HUES6 (cell line): ENCODE measurements at regions not wholly inside any gene's neighbourhood (a gene's known extent, or its start where the extent isn't known, plus 50 kb on each side); places are given as distances from the start of the nearest gene placed in this dataset.

Source experiments
- H3K27ac ChIP-seq: 2 replicates; pipeline ENCODE4 v1.7.0; 2013; ENCODE audit warnings: low read depth, mild to moderate bottlenecking, low read length, inconsistent platforms
- H3K27me3 ChIP-seq: 2 replicates; pipeline ENCODE4 v1.6.1; 2013; ENCODE audit warnings: low read length; ENCODE audit not compliant: control insufficient read depth, insufficient read depth
- H3K36me3 ChIP-seq: 2 replicates; pipeline ENCODE4 v1.6.1; 2013; ENCODE audit warnings: low read length; ENCODE audit not compliant: control insufficient read depth, insufficient read depth
- H3K4me1 ChIP-seq: 2 replicates; pipeline ENCODE4 v1.6.1; 2013; ENCODE audit warnings: low read length; ENCODE audit not compliant: control insufficient read depth, insufficient read depth
- H3K4me3 ChIP-seq: 2 replicates; pipeline ENCODE4 v1.5.1; 2013; ENCODE audit warnings: low read depth, low read length
- H3K9ac ChIP-seq: one replicate; pipeline ENCODE4 v1.6.1; 2013; ENCODE audit warnings: mild to moderate bottlenecking, low read length
- H3K9me3 ChIP-seq: 2 replicates; pipeline ENCODE4 v1.6.1; 2013; ENCODE audit warnings: low read depth, low read length; ENCODE audit not compliant: control insufficient read depth, insufficient read depth

DNA sequence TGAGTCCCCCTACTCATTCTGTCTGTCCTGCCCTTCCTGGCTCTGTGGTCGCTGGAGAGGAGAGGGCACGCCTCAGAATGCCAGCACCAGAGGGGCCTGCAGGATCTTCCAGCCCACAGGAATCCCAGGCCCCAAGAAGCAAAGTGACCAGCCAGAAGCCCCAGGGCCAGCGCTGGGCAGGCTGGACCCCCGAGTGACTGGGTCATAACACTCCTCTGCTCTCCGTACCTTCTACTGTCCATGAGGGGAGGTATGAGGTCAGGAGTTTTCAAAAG lies 102.6 kb upstream of the GPR26 start:
- Histone ChIP-seq H3K36me3 (no peaks in the 10 kb centered on the region), H3K27ac (no peak overlapping the region), H3K27me3 (no peaks in the 10 kb centered on the region)

DNA sequence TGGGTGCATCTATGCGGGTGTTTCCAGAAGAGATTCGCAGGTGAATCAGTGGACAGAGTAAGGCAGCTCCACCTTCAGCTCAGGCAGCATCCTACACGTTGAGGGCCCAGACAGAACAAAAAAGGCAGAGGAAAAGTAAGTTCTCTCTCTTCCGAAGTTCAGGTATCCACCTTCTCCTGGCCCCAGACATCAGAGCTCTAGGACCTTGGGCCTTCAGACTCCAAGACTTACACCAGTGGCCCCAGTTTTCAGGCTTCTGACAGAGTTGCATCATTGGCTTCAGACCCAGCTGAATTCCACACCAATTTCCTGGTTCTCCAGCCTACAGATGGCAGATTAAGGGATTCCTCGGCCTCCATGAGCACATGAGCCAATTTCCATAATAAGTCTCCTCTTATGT lies 102.2 kb upstream of the GPR26 start:
- Histone ChIP-seq H3K27me3 (no peaks in the 10 kb centered on the region), H3K36me3 (no peaks in the 10 kb centered on the region), H3K4me3 (no peak overlapping the region), H3K9me3 (no peaks in the 10 kb centered on the region), H3K9ac (no peak overlapping the region), H3K27ac (no peak overlapping the region), H3K4me1 (0 out of 2 replicates have a peak, but pooled peaks cover under 1% of the 10 kb centered on the region)

More for the DNA sequence above, 102.6 kb upstream of the GPR26 start:
- no peaks in the 10 kb centered on the region for H3K9me3 ChIP-seq
- H3K4me1 ChIP-seq = peaks cover 6% of the 10 kb centered on the region; the same call in 1 of the 2 replicates
- no peak overlapping the region for H3K4me3 ChIP-seq
- H3K9ac ChIP-seq = no peak overlapping the region

DNA sequence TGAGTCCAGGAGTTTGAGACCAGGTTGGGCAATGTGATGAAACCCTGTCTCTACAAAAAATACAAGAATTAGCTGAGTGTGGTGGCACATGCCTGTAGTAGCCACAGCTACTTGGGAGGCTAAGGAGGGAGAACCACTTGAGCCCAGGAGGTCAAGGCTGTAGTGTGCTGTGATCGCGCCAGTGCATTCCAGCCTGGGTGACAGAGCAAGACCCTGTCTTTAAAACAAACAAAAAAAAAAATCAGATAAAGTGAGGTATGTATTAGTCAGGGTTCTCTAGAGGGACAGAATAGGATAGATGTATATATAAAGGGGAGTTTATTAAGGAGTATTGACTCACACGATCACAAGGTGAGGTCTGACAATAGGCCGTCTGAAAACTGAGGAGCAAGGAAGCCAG lies 101.5 kb upstream of the GPR26 start:
- no peak overlapping the region for H3K4me3 ChIP-seq

DNA sequence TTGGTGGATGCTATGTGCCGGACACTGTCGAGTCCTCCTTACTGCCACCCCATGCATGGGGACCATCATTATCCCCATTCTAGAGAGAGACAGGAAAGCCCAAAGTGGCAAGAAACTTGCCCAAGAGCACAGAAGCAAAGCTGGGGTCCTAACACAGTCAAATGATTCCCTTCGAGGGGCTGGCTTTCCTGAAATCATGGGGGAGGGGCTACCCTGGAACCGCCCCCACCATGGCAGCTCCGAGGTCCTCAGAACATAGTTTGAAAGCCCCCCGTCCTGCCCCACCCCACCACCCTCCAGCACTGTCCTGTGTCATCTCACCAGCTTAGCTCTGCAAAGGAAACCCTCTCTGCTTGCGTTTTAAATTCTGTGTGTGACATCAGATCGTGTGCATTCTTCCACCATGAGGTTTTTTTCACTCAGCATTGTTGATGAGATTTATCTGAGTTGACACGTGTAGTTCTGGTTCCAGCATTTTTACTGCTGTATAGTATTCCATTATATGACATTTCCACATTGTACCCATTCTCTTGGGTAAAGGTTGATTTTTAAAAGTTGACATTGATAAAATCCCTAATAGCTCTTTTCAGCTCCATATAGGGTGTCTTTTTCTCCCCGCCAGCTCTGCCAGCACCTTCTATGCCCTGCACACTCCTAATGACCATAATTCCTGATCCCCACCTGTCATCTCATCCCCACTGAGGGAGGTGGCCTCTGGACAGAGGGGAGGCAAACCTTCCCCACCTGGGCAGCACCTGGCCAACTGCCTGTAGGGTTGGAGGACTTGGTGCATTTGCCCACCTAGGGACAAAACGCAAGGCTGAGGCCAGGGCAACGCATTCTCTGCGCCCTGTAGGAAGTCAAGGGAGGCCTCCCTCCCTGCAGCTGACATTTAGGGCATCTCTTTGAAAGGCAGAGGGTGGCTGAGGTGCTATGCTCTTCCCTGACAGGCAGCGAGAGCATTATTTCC lies 100.2 kb upstream of the GPR26 start:
- Histone ChIP-seq H3K27me3 (no peaks in the 10 kb centered on the region), H3K9ac (no peak overlapping the region), H3K4me1 (no peaks in the 10 kb centered on the region), H3K9me3 (no peaks in the 10 kb centered on the region), H3K36me3 (no peaks in the 10 kb centered on the region), H3K4me3 (no peak overlapping the region), H3K27ac (no peak overlapping the region)

More for the DNA sequence above, 101.5 kb upstream of the GPR26 start:
- H3K9ac ChIP-seq = no peak overlapping the region
- no peaks in the 10 kb centered on the region for H3K4me1 ChIP-seq
- H3K27me3 ChIP-seq = no peaks in the 10 kb centered on the region
- H3K36me3 ChIP-seq = no peaks in the 10 kb centered on the region
- H3K9me3 ChIP-seq = no peaks in the 10 kb centered on the region
- no peak overlapping the region for H3K27ac ChIP-seq

DNA sequence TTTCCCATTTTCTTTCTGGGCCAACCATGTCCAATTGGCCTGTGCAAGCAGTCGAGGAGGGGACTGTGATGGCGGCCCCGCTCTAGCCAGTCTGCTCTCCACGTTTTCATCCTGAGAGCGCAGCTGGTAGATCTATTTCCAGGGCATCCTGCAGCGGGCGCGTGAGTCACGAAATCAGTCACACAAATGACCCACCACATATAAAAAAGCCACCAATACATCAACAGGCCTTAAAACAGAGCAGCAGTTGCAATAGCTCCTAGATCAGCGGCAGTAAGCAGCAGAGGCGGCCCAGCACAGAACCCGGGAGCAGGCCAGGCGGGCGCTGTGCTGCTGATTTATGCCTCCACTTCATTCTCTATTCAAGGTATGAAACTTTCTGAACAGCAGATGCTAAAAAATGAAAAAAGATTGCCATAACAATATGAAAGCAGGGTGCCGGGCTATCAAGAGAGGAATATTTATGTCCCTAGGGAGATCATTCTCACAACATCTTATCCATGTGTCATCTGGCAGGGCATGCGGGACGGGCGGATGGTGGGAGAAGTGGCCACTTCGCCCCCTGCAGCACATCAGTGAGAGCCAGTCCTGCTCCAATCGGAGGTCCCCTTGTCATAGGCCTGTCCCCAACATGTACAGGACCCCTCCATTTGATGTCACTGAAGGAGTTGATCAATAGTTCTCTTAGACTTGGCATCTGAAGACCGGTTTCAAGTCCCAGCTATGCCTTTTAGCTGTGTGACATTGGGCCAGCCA lies 98.0 kb upstream of the GPR26 start:
- no peak overlapping the region for H3K27ac ChIP-seq
- H3K4me3 ChIP-seq = no peak overlapping the region
- no peak overlapping the region for H3K9ac ChIP-seq
- H3K9me3 ChIP-seq = no peaks in the 10 kb centered on the region
- H3K4me1 ChIP-seq = peaks cover 4% of the 10 kb centered on the region; the same call in 1 of the 2 replicates
- no peaks in the 10 kb centered on the region for H3K27me3 ChIP-seq
- H3K36me3 ChIP-seq = no peaks in the 10 kb centered on the region

DNA sequence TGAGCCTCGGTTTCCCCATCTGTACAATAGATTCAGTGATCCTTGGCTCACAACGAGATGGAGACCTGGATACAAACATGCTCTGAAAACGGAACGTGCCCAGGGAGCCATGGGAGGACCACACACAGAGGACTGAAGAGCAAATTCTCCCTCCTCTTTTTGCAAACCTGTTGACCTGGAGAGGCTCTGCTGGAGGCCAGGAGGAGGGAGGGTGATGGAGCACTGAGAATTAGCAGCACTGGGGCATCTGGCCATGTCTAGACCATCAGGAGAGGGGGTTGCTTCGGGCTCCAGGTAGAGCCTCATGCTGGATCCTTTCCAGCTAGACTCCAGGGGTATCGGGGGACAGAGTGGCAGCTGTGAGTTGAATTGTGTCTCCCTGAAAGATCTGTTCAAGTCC lies 97.4 kb upstream of the GPR26 start:
- H3K9ac ChIP-seq = no peak overlapping the region
- no peaks in the 10 kb centered on the region for H3K9me3 ChIP-seq
- no peak overlapping the region for H3K4me3 ChIP-seq
- no peaks in the 10 kb centered on the region for H3K27me3 ChIP-seq
- H3K27ac ChIP-seq = no peak overlapping the region
- H3K36me3 ChIP-seq = no peaks in the 10 kb centered on the region
- H3K4me1 ChIP-seq = peaks cover 4% of the 10 kb centered on the region; the same call in 1 of the 2 replicates

DNA sequence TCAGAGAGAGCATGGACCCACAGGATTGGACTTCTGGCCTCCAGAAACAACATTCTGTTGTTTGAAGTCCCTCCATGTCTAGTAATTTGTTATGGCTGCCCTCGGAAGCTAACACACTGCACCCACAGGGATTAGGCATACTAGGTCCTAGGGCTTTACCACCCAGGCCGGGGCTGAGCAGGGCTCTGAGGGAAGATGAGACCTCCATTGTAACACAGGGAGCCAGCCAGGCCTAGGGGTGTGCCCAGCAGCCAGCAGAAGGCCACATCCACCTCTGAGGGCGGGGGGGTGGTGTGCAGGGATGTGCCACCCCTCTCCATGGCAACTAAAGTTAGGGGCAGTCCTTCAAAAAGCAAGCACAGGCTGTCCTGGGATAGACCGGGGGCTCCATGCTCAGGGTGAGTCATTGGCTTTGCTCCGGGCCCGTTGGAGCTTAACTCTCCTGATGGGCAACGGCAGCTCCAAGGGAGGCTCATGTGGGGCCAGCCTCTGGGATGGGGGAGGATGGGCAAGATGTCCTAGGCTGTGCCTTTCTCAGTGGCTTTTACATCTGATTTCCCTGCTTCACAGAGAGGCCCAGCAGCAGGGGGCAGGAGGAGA lies 96.6 kb upstream of the GPR26 start:
- Histone ChIP-seq H3K4me3 (no peak overlapping the region), H3K27me3 (no peaks in the 10 kb centered on the region; the same call in 1 of the 2 replicates), H3K9ac (no peak overlapping the region)

DNA sequence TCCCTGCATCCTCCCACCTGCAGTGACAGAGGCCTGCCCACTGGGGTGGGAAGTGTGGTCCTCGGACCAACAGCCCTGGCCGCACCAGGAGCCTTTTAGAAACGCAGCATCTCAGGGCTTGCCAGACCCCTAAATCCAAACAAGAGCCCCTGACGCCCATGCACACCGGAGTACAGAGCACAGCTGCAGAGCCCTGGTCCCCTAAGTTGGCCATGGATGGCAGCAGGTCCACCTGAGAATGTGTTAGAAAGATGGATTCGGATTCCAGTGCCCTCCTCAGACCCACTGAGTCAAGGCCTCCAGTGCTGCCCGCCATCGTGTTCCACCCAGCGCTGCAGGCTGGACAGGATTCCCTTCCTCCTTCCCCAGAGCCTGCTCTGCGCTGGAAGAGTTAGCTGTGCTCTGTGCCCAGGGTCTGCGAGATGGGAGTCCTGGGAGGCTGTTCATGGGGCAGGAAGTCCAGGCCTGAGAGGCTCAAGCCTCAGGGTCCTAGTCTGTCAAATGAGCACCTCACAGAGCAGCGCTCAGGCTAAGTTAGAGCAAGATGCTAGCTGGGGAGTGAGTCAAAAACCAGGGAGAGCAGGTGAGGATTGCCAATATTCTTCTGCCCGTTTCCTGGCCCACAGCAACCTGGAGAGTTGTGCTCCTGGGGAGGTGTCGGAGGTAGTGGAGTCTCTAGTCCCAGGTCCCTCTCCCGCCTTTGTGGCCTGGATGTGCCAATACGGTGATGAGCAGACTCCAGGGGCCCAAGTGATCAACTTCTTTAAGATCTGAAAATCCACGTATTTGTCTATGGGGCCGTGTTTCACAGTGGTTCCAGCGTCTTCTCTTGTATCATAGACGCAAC lies 95.9 kb upstream of the GPR26 start:
- H3K9me3 ChIP-seq = no peaks in the 10 kb centered on the region
- H3K27me3 ChIP-seq = no peaks in the 10 kb centered on the region; the same call in 1 of the 2 replicates
- H3K27ac ChIP-seq = no peak overlapping the region
- H3K9ac ChIP-seq = no peak overlapping the region
- H3K4me3 ChIP-seq = no peak overlapping the region
- H3K4me1 ChIP-seq = peaks cover 4% of the 10 kb centered on the region; the same call in 1 of the 2 replicates
- no peaks in the 10 kb centered on the region for H3K36me3 ChIP-seq

More for the DNA sequence above, 96.6 kb upstream of the GPR26 start:
- Histone ChIP-seq H3K27ac (no peak overlapping the region), H3K36me3 (no peaks in the 10 kb centered on the region), H3K9me3 (no peaks in the 10 kb centered on the region), H3K4me1 (peaks cover 4% of the 10 kb centered on the region; the same call in 1 of the 2 replicates)

DNA sequence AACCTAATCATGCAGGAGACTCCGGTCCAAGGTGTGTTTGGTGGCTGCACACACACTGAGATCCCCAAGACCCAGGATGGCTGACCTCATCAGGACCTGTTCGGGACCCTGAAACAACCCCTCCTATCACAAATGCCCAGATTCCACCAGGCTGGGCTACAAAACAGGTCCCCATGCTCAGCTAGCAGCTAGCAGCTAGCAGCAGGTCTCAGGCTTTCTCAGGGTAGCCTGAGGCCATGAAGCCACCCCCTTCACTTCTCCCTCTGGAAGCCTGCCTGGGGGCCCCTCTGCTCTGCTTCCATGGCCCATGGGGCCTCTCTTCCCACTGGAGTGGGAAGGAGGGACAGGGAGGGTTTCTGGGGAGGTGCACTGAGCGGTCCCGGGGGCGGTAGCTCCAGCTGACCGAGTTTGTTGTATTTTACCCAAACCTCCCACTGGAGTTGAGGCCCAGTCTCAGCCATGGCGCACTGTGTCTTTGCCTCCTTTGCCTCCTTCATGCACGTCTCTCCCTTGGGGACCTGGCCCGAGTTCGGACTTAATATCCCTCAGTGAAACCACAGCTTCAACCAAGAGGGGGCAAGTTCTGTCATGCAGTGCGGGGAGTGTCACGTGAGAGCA lies 95.1 kb upstream of the GPR26 start:
- Histone ChIP-seq H3K4me3 (no peak overlapping the region), H3K4me1 (peaks cover 4% of the 10 kb centered on the region; the same call in 1 of the 2 replicates), H3K27ac (no peak overlapping the region), H3K27me3 (no peaks in the 10 kb centered on the region; the same call in 1 of the 2 replicates), H3K9me3 (no peaks in the 10 kb centered on the region), H3K9ac (no peak overlapping the region), H3K36me3 (no peaks in the 10 kb centered on the region)

DNA sequence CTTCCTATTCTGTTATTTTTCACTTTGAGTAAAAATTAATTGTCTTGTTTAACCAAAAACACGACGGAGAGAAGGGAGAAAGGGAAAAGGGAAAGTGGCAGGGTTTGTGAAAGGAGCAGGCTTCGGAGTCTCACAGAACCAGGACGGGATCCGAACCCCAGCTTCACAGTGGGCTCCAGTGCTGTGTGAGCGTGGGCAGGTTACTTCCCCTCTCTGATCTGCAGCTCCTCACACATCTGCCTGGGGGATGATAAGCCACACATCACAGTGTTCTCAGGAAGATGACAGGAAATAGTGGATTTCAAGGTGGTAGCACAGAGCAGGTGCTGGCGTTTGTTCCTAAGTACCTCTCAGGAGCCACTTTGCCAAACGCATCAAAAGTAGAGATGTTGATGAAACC lies 94.2 kb upstream of the GPR26 start:
- Histone ChIP-seq H3K27me3 (no peaks in the 10 kb centered on the region; the same call in 1 of the 2 replicates), H3K36me3 (no peaks in the 10 kb centered on the region), H3K4me3 (no peak overlapping the region), H3K9ac (no peak overlapping the region), H3K4me1 (peaks cover 4% of the 10 kb centered on the region; the same call in 1 of the 2 replicates), H3K9me3 (no peaks in the 10 kb centered on the region), H3K27ac (no peak overlapping the region)
